Inflammatory macrophage (primary cell): ENCODE measurements at regions not wholly inside any gene's neighbourhood (a gene's known extent, or its start where the extent isn't known, plus 50 kb on each side); places are given as distances from the start of the nearest gene placed in this dataset.
"Not testable (repeated sequence)": the region's sequence is repeated elsewhere in the genome, so short reads cannot be mapped to it uniquely, and the experiment has no call there.

Experiments
- DNase-seq, 2 donors: peaks; one replicate each; pipeline ENCODE4 v3.0.0-alpha.2; 2020 to 2022

- no peak for DNase-seq
Measured at GRCh38 chr15:31433091-31433490, 106.5 kb downstream of the KLF13 start.

GRCh38 chr15:31433574-31433973 lies 106.9 kb downstream of the KLF13 start:
- no peak for DNase-seq

- no peak for DNase-seq
Measured at GRCh38 chr15:31434275-31434587, 107.6 kb downstream of the KLF13 start.

- peak; percentile 76 to 92 for DNase-seq
Measured at GRCh38 chr15:31434588-31435260, 108.1 kb downstream of the KLF13 start.

- DNase-seq = peak; percentile 70 to 89
Measured at GRCh38 chr15:31435261-31435911, 108.8 kb downstream of the KLF13 start.

GRCh38 chr15:31435912-31436628 lies 109.4 kb downstream of the KLF13 start:
- peak; percentile 65 to 78 for DNase-seq

GRCh38 chr15:31437686-31438085 lies 111.1 kb downstream of the KLF13 start:
- no peak for DNase-seq

- no peak for DNase-seq
Measured at GRCh38 chr15:31438601-31439265, 112.1 kb downstream of the KLF13 start.

- DNase-seq = peak; percentile 51 to 67
Measured at GRCh38 chr15:31439328-31439727, 112.7 kb downstream of the KLF13 start.

- DNase-seq = not testable (repeated sequence)
Measured at GRCh38 chr15:31440216-31440615, 113.6 kb downstream of the KLF13 start.

GRCh38 chr15:31440754-31441311 lies 114.2 kb downstream of the KLF13 start:
- DNase-seq = peak; percentile 61 to 82

- no peak for DNase-seq
Measured at GRCh38 chr15:31442226-31442625, 115.6 kb downstream of the KLF13 start.

- peak; percentile 37 to 64 for DNase-seq
Measured at GRCh38 chr15:31442699-31443111, 116.1 kb downstream of the KLF13 start.

GRCh38 chr15:31444844-31445243 lies 118.2 kb downstream of the KLF13 start:
- no peak for DNase-seq

GRCh38 chr15:31446546-31446945 lies 119.9 kb downstream of the KLF13 start:
- DNase-seq = no peak

GRCh38 chr15:31447931-31448634 lies 121.4 kb downstream of the KLF13 start:
- peak in 1 of 2 donors; percentile 29 for DNase-seq

- DNase-seq = no peak
Measured at GRCh38 chr15:31448635-31448979, 122.0 kb downstream of the KLF13 start.

GRCh38 chr15:31452595-31453557 lies 126.2 kb downstream of the KLF13 start:
- no peak for DNase-seq

GRCh38 chr15:31453558-31454318 lies 127.1 kb downstream of the KLF13 start:
- no peak for DNase-seq

- no peak for DNase-seq
Measured at GRCh38 chr15:31455499-31455898, 128.9 kb downstream of the KLF13 start.
